ENCODE measurements at regions not wholly inside any gene's neighbourhood (a gene's known extent, or its start where the extent isn't known, plus 50 kb on each side); places are given as distances from the start of the nearest gene placed in this dataset.

- no peak overlapping the region for H3K4me3 ChIP-seq (ENCODE audit: low read length)
- DNase-seq (ENCODE audit: low read depth), result no peak
- TF ChIP-seq CTCF (IDR thresholded peaks at IDR 0.05; ENCODE audit: insufficient read depth, low read depth, low read length, missing control alignments), result no peak
Measured at GRCh38 chr11:70585236-70585545, 186.9 kb downstream of the CTTN start.

GRCh38 chr11:70586261-70587074 lies 188.1 kb downstream of the CTTN start:
- no peak for DNase-seq (ENCODE audit: low read depth)
- no peak overlapping the region for H3K4me3 ChIP-seq (ENCODE audit: low read length)
- no peak for TF ChIP-seq CTCF (IDR thresholded peaks at IDR 0.05; ENCODE audit: insufficient read depth, low read depth, low read length, missing control alignments)

GRCh38 chr11:70587075-70587389 lies 188.7 kb downstream of the CTTN start:
- no peak overlapping the region for H3K4me3 ChIP-seq (ENCODE audit: low read length)
- no peak for TF ChIP-seq CTCF (IDR thresholded peaks at IDR 0.05; ENCODE audit: insufficient read depth, low read depth, low read length, missing control alignments)
- DNase-seq (ENCODE audit: low read depth), result no peak

- H3K4me3 ChIP-seq (ENCODE audit: low read length), result no peak overlapping the region
- DNase-seq (ENCODE audit: low read depth), result no peak
- TF ChIP-seq CTCF (IDR thresholded peaks at IDR 0.05; ENCODE audit: insufficient read depth, low read depth, low read length, missing control alignments), result no peak
Measured at GRCh38 chr11:70590356-70590991, 192.1 kb downstream of the CTTN start.

- H3K4me3 ChIP-seq (ENCODE audit: low read length), result no peak overlapping the region
- DNase-seq (ENCODE audit: low read depth), result no peak
- TF ChIP-seq CTCF (IDR thresholded peaks at IDR 0.05; ENCODE audit: insufficient read depth, low read depth, low read length, missing control alignments), result no peak
Measured at GRCh38 chr11:70592641-70593165, 194.4 kb downstream of the CTTN start.

- no peak for TF ChIP-seq CTCF (IDR thresholded peaks at IDR 0.05; ENCODE audit: insufficient read depth, low read depth, low read length, missing control alignments)
- no peak for DNase-seq (ENCODE audit: low read depth)
- no peak overlapping the region for H3K4me3 ChIP-seq (ENCODE audit: low read length)
Measured at GRCh38 chr11:70593446-70593983, 195.2 kb downstream of the CTTN start.

All from epithelial cell of esophagus (primary cell).